ENCODE measurements at regions not wholly inside any gene's neighbourhood (a gene's known extent, or its start where the extent isn't known, plus 50 kb on each side); places are given as distances from the start of the nearest gene placed in this dataset.

GRCh38 chr10:44245601-44245938 lies 139.3 kb downstream of the CXCL12 start:
- TF ChIP-seq CTCF (IDR thresholded peaks at IDR 0.05; ENCODE audit: low read depth, low read length) = no peak
- TF ChIP-seq EZH2phosphoT487 (IDR thresholded peaks at IDR 0.05; ENCODE audit: low read depth) = no peak
